Suprapubic skin (tissue), 4 donors: ENCODE measurements at regions not wholly inside any gene's neighbourhood (a gene's known extent, or its start where the extent isn't known, plus 50 kb on each side); places are given as distances from the start of the nearest gene placed in this dataset.
"Not testable (repeated sequence)": the region's sequence is repeated elsewhere in the genome, so short reads cannot be mapped to it uniquely, and the experiment has no call there.

Experiments
- DNase-seq, 2 donors: peaks; one replicate each; pipeline ENCODE4 v3.0.0-alpha.2; 2019; ENCODE audit warnings: low spot score in 2 of 2
- H3K27ac ChIP-seq: fragments of 200-600 bp; sonication (generic); one replicate; pipeline ENCODE4 v1.5.1; 2019
- H3K27me3 ChIP-seq: fragments of 200-600 bp; sonication (generic); one replicate; pipeline ENCODE4 v1.5.1; 2019
- H3K36me3 ChIP-seq: fragments of 200-600 bp; sonication (generic); one replicate; pipeline ENCODE4 v1.5.1; 2019
- H3K4me1 ChIP-seq: fragments of 200-600 bp; sonication (generic); one replicate; pipeline ENCODE4 v1.5.1; 2019
- H3K4me3 ChIP-seq: fragments of 200-600 bp; sonication (generic); one replicate; pipeline ENCODE4 v1.5.1; 2019; ENCODE audit warnings: mild to moderate bottlenecking
- H3K9me3 ChIP-seq: fragments of 200-600 bp; sonication (generic); one replicate; pipeline ENCODE4 v1.5.1; 2019
- EP300 ChIP-seq: sonication (generic); formaldehyde crosslinking; IDR thresholded peaks from one replicate; pipeline ENCODE4 v1.6.1; 2017; ENCODE audit warnings: antibody characterized with exemption
- POLR2A ChIP-seq, 2 donors: fragments of 450-650 bp; IDR thresholded peaks; one replicate each; pipeline ENCODE4 v1.6.1; 2017; ENCODE audit warnings: antibody characterized with exemption in 2 of 2, mild to moderate bottlenecking in 2 of 2, moderate library complexity in 2 of 2
- POLR2AphosphoS5 ChIP-seq, 3 donors: sonication (generic); formaldehyde crosslinking; IDR thresholded peaks; one replicate each; pipeline ENCODE4 v1.6.1; 2017; ENCODE audit warnings: antibody characterized with exemption in 3 of 3
- WGBS: methylation state at CpG from one replicate; pipeline ENCODE4 v1.1.5; 2018; 5-methylcytosine and 5-hydroxymethylcytosine counted together
- TF ChIP-seq, protein P1 (sequence below), 2 donors: fragments of 200-600 bp in 1 of 2; fragments of 450-650 bp in 1 of 2; sonication (generic) in 1 of 2; IDR thresholded peaks; one replicate each; pipeline ENCODE4 v1.5.1; 2016 to 2019; ENCODE audit warnings: antibody characterized with exemption in 2 of 2, mild to moderate bottlenecking in 1 of 2, moderate library complexity in 1 of 2

DNA sequence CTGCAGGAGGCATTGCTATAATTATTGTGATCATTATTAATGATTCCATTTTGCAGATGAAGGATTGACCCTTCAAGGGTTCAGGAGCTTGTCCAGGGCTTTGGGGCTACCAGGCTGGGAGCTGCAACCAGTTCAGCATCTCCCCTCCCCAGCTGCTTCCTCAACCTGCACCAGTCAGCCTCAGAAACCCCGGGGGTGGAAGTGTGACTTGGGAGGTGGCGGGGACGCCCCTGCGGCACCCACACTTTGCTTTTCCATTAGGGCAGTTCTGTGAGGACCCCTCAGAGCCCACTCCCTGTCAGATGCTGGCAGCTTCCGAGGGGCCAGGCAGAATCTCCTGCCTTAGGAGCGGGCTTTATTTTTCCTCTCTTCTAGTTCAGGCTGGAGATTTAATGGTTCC is 85.6 kb downstream of the OLFM1 start:
- Histone ChIP-seq H3K9me3 (no peaks in the 10 kb centered on the region), H3K4me1 (no peaks in the 10 kb centered on the region), H3K36me3 (no peaks in the 10 kb centered on the region), H3K27me3 (peaks cover 51% of the 10 kb centered on the region), H3K4me3 (no peak overlapping the region), H3K27ac (no peak overlapping the region)
- WGBS = 95% methylated on average over 2 of the region's 6 CpGs
- TF ChIP-seq EP300 = no peak
- TF ChIP-seq POLR2A (IDR thresholded peaks at IDR 0.05) = no peak
- TF ChIP-seq POLR2AphosphoS5 (IDR thresholded peaks at IDR 0.05) = no peak
- TF ChIP-seq, protein P1, sequence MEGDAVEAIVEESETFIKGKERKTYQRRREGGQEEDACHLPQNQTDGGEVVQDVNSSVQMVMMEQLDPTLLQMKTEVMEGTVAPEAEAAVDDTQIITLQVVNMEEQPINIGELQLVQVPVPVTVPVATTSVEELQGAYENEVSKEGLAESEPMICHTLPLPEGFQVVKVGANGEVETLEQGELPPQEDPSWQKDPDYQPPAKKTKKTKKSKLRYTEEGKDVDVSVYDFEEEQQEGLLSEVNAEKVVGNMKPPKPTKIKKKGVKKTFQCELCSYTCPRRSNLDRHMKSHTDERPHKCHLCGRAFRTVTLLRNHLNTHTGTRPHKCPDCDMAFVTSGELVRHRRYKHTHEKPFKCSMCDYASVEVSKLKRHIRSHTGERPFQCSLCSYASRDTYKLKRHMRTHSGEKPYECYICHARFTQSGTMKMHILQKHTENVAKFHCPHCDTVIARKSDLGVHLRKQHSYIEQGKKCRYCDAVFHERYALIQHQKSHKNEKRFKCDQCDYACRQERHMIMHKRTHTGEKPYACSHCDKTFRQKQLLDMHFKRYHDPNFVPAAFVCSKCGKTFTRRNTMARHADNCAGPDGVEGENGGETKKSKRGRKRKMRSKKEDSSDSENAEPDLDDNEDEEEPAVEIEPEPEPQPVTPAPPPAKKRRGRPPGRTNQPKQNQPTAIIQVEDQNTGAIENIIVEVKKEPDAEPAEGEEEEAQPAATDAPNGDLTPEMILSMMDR (IDR thresholded peaks at IDR 0.05) = no peak
- no peak for DNase-seq

DNA sequence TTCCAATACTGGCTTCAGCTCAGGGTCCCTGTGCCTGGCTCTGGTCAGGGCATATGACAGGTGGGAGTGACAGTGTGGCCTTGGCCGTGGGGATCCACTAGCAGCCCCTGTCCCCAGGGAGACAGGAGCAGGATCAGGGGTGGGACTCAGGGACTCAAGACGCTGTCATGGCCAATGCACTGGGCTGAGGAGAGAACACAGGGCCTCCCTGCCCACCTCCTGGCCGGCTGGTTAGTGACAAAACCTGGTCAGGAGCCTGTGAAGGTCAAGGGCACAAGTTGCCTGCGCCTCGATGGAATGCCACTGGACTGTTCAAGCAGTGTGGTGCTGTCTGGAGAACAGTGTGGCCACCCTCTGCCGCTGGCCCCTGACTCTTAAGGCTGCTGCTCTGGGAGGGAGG is 86.8 kb downstream of the OLFM1 start:
- H3K4me1 ChIP-seq = no peaks in the 10 kb centered on the region
- TF ChIP-seq, protein P1 (IDR thresholded peaks at IDR 0.05) = no peak
- 80% methylated on average over 2 of the region's 6 CpGs for WGBS
- no peak overlapping the region for H3K4me3 ChIP-seq
- H3K36me3 ChIP-seq = no peaks in the 10 kb centered on the region
- H3K27ac ChIP-seq = no peak overlapping the region
- no peaks in the 10 kb centered on the region for H3K9me3 ChIP-seq
- DNase-seq = no peak
- H3K27me3 ChIP-seq = peaks cover 43% of the 10 kb centered on the region

DNA sequence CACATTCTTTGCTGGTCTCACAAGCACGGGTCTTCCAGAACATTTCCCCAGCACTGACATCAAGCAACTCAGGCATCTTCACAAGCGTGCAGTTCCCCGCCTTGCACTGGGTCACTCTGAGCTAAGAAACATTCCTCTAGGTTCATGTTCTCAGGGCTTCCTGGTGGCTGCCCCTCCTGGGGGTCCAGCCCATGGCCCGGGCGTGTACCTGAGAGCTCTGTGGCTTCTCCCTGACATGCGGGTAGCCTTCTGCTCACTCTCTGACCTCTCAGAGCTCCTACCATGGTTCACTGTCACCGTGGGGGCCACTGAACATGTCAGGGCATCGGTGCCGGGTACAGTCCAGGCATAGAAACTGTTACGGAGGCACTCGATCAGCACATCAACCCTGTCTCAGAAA is 87.5 kb downstream of the OLFM1 start:
- Histone ChIP-seq H3K4me3 (no peak overlapping the region), H3K27me3 (peaks cover 37% of the 10 kb centered on the region), H3K9me3 (no peaks in the 10 kb centered on the region), H3K4me1 (no peaks in the 10 kb centered on the region), H3K27ac (no peak overlapping the region), H3K36me3 (no peaks in the 10 kb centered on the region)
- 95% methylated on average over 3 of the region's 11 CpGs for WGBS
- TF ChIP-seq POLR2A (IDR thresholded peaks at IDR 0.05) (no peak), POLR2AphosphoS5 (IDR thresholded peaks at IDR 0.05) (no peak), EP300 (no peak)
- TF ChIP-seq, protein P1 (IDR thresholded peaks at IDR 0.05) = no peak
- DNase-seq = no peak

DNA sequence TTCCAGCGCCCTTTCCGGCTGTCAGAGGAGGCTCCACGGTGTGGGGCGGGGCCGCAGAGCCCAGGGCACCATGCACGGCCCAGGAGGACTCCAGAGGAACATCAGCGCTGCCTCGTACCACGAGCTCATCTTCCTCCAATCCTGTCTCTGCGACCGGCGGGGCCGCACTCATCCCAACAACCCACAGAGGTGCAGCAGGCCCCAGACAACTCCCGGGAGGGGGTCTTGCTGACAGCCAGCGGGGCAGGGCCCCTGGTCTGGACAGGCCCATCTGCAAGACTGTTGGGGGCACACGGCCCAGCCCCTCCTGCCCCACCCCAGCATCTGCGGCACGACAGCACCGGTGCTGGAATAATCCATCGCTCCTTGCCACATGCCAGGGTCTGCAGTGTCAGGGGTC is 88.8 kb downstream of the OLFM1 start:
- H3K27me3 ChIP-seq = peaks cover 24% of the 10 kb centered on the region
- H3K4me1 ChIP-seq = no peaks in the 10 kb centered on the region
- no peak overlapping the region for H3K27ac ChIP-seq
- H3K9me3 ChIP-seq = no peaks in the 10 kb centered on the region
- H3K4me3 ChIP-seq = no peak overlapping the region
- no peak for TF ChIP-seq POLR2AphosphoS5 (IDR thresholded peaks at IDR 0.05)
- no peak for TF ChIP-seq POLR2A (IDR thresholded peaks at IDR 0.05)
- TF ChIP-seq EP300 = no peak
- TF ChIP-seq, protein P1 (IDR thresholded peaks at IDR 0.05) = no peak
- H3K36me3 ChIP-seq = no peaks in the 10 kb centered on the region
- DNase-seq = no peak
- WGBS = 74% methylated on average over 12 of the region's 20 CpGs

DNA sequence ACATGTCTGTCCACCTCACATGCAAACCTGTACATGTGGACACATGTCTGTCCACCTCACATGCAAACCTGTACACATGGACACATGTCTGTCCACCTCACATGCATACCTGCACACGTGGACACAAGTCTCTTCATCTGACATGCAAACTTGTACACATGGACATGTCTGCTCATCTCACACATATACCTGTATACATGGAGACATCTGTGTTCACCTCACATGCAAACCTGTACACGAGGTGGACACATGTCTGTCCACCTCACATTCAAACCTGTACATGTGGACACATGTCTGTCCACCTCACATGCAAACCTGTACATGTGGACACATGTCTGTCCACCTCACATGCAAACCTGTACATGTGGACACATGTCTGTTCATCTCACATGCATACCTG is 90.1 kb downstream of the OLFM1 start:
- not testable (repeated sequence) for H3K36me3 ChIP-seq, H3K4me3 ChIP-seq, H3K4me1 ChIP-seq, H3K27ac ChIP-seq, H3K9me3 ChIP-seq, DNase-seq
- peaks cover 23% of the 10 kb centered on the region for H3K27me3 ChIP-seq
- 64% methylated on average over 2 of the region's 2 CpGs for WGBS

DNA sequence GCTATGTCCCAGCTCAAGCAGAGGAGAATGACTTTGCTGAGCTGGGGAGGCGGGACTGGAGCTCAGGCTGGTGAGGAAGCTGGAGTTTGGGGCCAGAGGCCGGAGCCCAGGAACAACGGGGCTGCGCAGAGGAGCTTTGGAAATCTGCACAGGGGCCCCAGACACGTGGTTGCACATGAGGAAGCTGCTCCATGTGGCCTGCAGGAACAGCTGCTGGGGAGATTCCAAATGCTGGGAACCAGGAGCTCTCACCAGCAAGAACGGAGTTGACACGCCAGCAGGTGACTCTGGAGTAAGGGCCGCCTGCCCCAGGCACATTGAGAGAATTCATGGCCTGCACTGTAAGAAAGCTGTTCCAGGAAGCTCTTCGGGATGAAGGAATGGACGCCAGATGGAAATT is 91.0 kb downstream of the OLFM1 start:
- Histone ChIP-seq H3K36me3 (no peaks in the 10 kb centered on the region), H3K9me3 (no peaks in the 10 kb centered on the region), H3K27ac (no peak overlapping the region), H3K27me3 (peaks cover 23% of the 10 kb centered on the region), H3K4me1 (no peaks in the 10 kb centered on the region), H3K4me3 (no peak overlapping the region)
- 76% methylated on average over 9 of the region's 10 CpGs for WGBS
- no peak for DNase-seq
- TF ChIP-seq EP300 (no peak), POLR2AphosphoS5 (IDR thresholded peaks at IDR 0.05) (no peak), POLR2A (IDR thresholded peaks at IDR 0.05) (no peak)
- TF ChIP-seq, protein P1 (IDR thresholded peaks at IDR 0.05) = no peak
